Erythroblast (primary cell): ENCODE measurements at regions not wholly inside any gene's neighbourhood (a gene's known extent, or its start where the extent isn't known, plus 50 kb on each side); places are given as distances from the start of the nearest gene placed in this dataset.

ENCODE experiments used
- GATA1 ChIP-seq: IDR thresholded peaks from 2 replicates; pipeline ENCODE4 v1.6.1; 2011; ENCODE audit warnings: low read depth, mild to moderate bottlenecking, control low read depth, low read length, moderate library complexity
- POLR2A ChIP-seq: IDR thresholded peaks from 2 replicates; pipeline ENCODE4 v1.6.1; 2011; ENCODE audit warnings: mild to moderate bottlenecking, low read length

DNA sequence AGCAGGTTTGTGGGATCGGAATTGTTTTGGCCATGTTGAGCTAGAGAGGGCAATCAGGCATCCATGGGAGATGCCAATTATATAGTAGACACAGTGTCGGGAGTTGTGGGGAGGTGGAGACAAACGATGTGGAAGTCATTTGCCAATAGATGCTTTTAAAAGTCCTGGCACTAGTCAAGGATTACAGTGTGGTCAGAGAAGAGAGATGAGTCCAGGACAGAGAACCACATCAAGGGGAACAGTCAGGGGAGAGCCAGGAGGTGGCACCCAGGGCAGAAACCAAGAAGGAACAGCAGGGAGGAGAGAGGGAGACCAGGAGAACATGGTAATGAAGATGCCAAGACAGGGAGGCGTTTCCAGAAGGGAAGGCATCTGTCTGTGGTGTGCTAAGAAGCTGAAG lies 81.2 kb downstream of the ARL4C start:
- no peak for TF ChIP-seq POLR2A
- no peak for TF ChIP-seq GATA1
